ENCODE measurements at regions not wholly inside any gene's neighbourhood (a gene's known extent, or its start where the extent isn't known, plus 50 kb on each side); places are given as distances from the start of the nearest gene placed in this dataset.
"Not testable (repeated sequence)": the region's sequence is repeated elsewhere in the genome, so short reads cannot be mapped to it uniquely, and the experiment has no call there.

- Histone ChIP-seq H3K4me2 (ENCODE audit: low read depth, low read length) (no peak overlapping the region), H3K79me2 (ENCODE audit: insufficient read depth, low read length) (no peaks in the 10 kb centered on the region), H3K27ac (ENCODE audit: extremely low read length, insufficient read depth, low read length) (no peak overlapping the region), H3K9ac (ENCODE audit: insufficient read depth, low read depth, low read length) (no peak overlapping the region), H3K4me3 (replicated peaks in 1 of 3; ENCODE audit: insufficient read depth in 1 of 3, low read depth in 2 of 3, low read length in 3 of 3) (no peak overlapping the region), H3K27me3 (ENCODE audit: control insufficient read depth in 1 of 2, insufficient read depth in 2 of 2, low read length in 2 of 2) (0 out of 5 replicates have a peak, but pooled peaks cover 0 to 6% of the 10 kb centered on the region in 2 experiments), H3K9me3 (ENCODE audit: low read length) (peaks cover 12% of the 10 kb centered on the region), H3K4me1 (ENCODE audit: insufficient read depth, low read length) (no peaks in the 10 kb centered on the region), H4K20me1 (ENCODE audit: insufficient read depth, low read length) (no peaks in the 10 kb centered on the region), H3K36me3 (replicated peaks in 1 of 2; ENCODE audit: control insufficient read depth in 1 of 2, insufficient read depth in 2 of 2, low read length in 2 of 2) (no peaks in the 10 kb centered on the region), H2AFZ (ENCODE audit: low read length) (no peak overlapping the region)
- DNase-seq (ENCODE audit: low spot score) (no peak), ATAC-seq (no peak), FAIRE-seq (no peak)
- BruUV-seq (replicated peaks) = no TSS peak
- TF ChIP-seq PTBP1 (IDR thresholded peaks at IDR 0.05; ENCODE audit: low read depth, low read length, poor library complexity, severe bottlenecking) = no peak
- no peak for TF ChIP-seq HMG20A (CRISPR knock-in tag; IDR thresholded peaks at IDR 0.05; ENCODE audit: borderline replicate concordance)
- no peak for TF ChIP-seq ZNF296 (CRISPR knock-in tag; conservative IDR thresholded peaks at IDR 0.05)
- TF ChIP-seq TRIM22 (IDR thresholded peaks at IDR 0.05) = no peak
- TF ChIP-seq ZNF33B (CRISPR knock-in tag; IDR thresholded peaks at IDR 0.05) = no peak
- TF ChIP-seq SRY (CRISPR knock-in tag; IDR thresholded peaks at IDR 0.05) = no peak
- no peak for TF ChIP-seq SP1 (IDR thresholded peaks at IDR 0.05)
- no peak for TF ChIP-seq SP1 (CRISPR knock-in tag; IDR thresholded peaks at IDR 0.05)
- no peak for TF ChIP-seq NPAS2 (CRISPR knock-in tag; IDR thresholded peaks at IDR 0.05; ENCODE audit: borderline replicate concordance)
- intact Hi-C loops (cut with micrococcal nuclease; ENCODE audit: unreplicated experiment) (no loop called here), in situ Hi-C loops (cut with HindIII; ENCODE audit: extremely low pct_ligation_motif_present, low pct_unique_long_range_greater_than_20kb) (no loop called here)
- POLR2A ChIA-PET = no interaction called here
- CTCF ChIA-PET (ENCODE audit: low intra/inter-chr PET ratio, low total read pairs) = no interaction called here
- 9% methylated on average over 1 of the region's 1 CpG for WGBS (ENCODE audit: low lambda C conversion rate)
Observed at GRCh38 chr18:8933714-8934284, 168.7 kb upstream of the NDUFV2 start.

- H3K9ac ChIP-seq (ENCODE audit: insufficient read depth, low read depth, low read length) = not testable (repeated sequence)
Observed at GRCh38 chr18:8935346-8935745, 167.2 kb upstream of the NDUFV2 start.

More at GRCh38 chr18:8935346-8935745, 167.2 kb upstream of the NDUFV2 start:
- WGBS (ENCODE audit: low lambda C conversion rate) = 70% methylated on average over 10 of the region's 24 CpGs
- in situ Hi-C loops (cut with HindIII; ENCODE audit: extremely low pct_ligation_motif_present, low pct_unique_long_range_greater_than_20kb); DNase-seq (ENCODE audit: low spot score); POLR2A ChIA-PET; H3K9me3 ChIP-seq (ENCODE audit: low read length); H3K36me3 ChIP-seq (replicated peaks in 1 of 2; ENCODE audit: control insufficient read depth in 1 of 2, insufficient read depth in 2 of 2, low read length in 2 of 2); ATAC-seq; H3K4me2 ChIP-seq (ENCODE audit: low read depth, low read length); H3K4me1 ChIP-seq (ENCODE audit: insufficient read depth, low read length); H4K20me1 ChIP-seq (ENCODE audit: insufficient read depth, low read length); CTCF ChIA-PET (ENCODE audit: low intra/inter-chr PET ratio, low total read pairs); H3K4me3 ChIP-seq (replicated peaks in 1 of 3; ENCODE audit: insufficient read depth in 1 of 3, low read depth in 2 of 3, low read length in 3 of 3); intact Hi-C loops (cut with micrococcal nuclease; ENCODE audit: unreplicated experiment); FAIRE-seq; H3K27ac ChIP-seq (ENCODE audit: extremely low read length, insufficient read depth, low read length); H3K79me2 ChIP-seq (ENCODE audit: insufficient read depth, low read length); BruUV-seq (replicated peaks); H2AFZ ChIP-seq (ENCODE audit: low read length); H3K27me3 ChIP-seq (ENCODE audit: control insufficient read depth in 1 of 2, insufficient read depth in 2 of 2, low read length in 2 of 2): not testable (repeated sequence)
